ENCODE measurements at regions not wholly inside any gene's neighbourhood (a gene's known extent, or its start where the extent isn't known, plus 50 kb on each side); places are given as distances from the start of the nearest gene placed in this dataset.

DNA sequence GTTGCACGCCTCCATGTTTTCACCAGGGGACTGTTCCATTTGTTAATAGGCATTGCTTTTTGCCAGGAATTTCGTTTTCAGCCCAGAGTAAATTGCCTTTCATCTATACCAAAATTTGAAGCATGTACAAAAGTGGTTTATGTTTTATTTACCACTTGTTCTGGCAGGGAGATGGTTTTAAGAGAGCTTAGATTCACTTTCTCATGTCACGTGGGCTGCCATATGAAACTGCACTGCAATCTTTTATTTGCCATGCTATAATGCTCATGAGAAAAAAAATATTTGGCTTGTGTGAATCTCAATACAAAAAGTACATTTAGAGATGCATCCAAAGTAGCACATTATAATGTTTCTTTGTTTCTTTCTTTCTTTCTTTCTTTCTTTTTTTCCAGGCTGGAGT, 284.1 kb upstream of the GRIA1 start:
- no peak for TF ChIP-seq TRIM28 (IDR thresholded peaks at IDR 0.05; ENCODE audit: borderline replicate concordance, low read length)
- TF ChIP-seq ZNF169 (tag by site-specific recombination; IDR thresholded peaks at IDR 0.05): no peak
- TF ChIP-seq ZNF19 (tag by site-specific recombination; IDR thresholded peaks at IDR 0.05; ENCODE audit: low read depth): no peak
- TF ChIP-seq ZNF16 (tag by site-specific recombination; IDR thresholded peaks at IDR 0.05; ENCODE audit: low read depth): no peak
- TF ChIP-seq ZBTB8A (tag by site-specific recombination; IDR thresholded peaks at IDR 0.05): no peak
- TF ChIP-seq, protein P1, sequence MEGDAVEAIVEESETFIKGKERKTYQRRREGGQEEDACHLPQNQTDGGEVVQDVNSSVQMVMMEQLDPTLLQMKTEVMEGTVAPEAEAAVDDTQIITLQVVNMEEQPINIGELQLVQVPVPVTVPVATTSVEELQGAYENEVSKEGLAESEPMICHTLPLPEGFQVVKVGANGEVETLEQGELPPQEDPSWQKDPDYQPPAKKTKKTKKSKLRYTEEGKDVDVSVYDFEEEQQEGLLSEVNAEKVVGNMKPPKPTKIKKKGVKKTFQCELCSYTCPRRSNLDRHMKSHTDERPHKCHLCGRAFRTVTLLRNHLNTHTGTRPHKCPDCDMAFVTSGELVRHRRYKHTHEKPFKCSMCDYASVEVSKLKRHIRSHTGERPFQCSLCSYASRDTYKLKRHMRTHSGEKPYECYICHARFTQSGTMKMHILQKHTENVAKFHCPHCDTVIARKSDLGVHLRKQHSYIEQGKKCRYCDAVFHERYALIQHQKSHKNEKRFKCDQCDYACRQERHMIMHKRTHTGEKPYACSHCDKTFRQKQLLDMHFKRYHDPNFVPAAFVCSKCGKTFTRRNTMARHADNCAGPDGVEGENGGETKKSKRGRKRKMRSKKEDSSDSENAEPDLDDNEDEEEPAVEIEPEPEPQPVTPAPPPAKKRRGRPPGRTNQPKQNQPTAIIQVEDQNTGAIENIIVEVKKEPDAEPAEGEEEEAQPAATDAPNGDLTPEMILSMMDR (tag by site-specific recombination; IDR thresholded peaks at IDR 0.05): no peak
- TF ChIP-seq, protein P2, sequence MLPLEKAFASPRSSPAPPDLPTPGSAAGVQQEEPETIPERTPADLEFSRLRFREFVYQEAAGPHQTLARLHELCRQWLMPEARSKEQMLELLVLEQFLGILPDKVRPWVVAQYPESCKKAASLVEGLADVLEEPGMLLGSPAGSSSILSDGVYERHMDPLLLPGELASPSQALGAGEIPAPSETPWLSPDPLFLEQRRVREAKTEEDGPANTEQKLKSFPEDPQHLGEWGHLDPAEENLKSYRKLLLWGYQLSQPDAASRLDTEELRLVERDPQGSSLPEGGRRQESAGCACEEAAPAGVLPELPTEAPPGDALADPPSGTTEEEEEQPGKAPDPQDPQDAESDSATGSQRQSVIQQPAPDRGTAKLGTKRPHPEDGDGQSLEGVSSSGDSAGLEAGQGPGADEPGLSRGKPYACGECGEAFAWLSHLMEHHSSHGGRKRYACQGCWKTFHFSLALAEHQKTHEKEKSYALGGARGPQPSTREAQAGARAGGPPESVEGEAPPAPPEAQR (tag by site-specific recombination; IDR thresholded peaks at IDR 0.05): no peak
- TF ChIP-seq, protein P3, sequence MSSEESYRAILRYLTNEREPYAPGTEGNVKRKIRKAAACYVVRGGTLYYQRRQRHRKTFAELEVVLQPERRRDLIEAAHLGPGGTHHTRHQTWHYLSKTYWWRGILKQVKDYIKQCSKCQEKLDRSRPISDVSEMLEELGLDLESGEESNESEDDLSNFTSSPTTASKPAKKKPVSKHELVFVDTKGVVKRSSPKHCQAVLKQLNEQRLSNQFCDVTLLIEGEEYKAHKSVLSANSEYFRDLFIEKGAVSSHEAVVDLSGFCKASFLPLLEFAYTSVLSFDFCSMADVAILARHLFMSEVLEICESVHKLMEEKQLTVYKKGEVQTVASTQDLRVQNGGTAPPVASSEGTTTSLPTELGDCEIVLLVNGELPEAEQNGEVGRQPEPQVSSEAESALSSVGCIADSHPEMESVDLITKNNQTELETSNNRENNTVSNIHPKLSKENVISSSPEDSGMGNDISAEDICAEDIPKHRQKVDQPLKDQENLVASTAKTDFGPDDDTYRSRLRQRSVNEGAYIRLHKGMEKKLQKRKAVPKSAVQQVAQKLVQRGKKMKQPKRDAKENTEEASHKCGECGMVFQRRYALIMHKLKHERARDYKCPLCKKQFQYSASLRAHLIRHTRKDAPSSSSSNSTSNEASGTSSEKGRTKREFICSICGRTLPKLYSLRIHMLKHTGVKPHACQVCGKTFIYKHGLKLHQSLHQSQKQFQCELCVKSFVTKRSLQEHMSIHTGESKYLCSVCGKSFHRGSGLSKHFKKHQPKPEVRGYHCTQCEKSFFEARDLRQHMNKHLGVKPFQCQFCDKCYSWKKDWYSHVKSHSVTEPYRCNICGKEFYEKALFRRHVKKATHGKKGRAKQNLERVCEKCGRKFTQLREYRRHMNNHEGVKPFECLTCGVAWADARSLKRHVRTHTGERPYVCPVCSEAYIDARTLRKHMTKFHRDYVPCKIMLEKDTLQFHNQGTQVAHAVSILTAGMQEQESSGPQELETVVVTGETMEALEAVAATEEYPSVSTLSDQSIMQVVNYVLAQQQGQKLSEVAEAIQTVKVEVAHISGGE (tag by site-specific recombination; conservative IDR thresholded peaks at IDR 0.05; ENCODE audit: low read depth): no peak
- TF ChIP-seq, protein P4, sequence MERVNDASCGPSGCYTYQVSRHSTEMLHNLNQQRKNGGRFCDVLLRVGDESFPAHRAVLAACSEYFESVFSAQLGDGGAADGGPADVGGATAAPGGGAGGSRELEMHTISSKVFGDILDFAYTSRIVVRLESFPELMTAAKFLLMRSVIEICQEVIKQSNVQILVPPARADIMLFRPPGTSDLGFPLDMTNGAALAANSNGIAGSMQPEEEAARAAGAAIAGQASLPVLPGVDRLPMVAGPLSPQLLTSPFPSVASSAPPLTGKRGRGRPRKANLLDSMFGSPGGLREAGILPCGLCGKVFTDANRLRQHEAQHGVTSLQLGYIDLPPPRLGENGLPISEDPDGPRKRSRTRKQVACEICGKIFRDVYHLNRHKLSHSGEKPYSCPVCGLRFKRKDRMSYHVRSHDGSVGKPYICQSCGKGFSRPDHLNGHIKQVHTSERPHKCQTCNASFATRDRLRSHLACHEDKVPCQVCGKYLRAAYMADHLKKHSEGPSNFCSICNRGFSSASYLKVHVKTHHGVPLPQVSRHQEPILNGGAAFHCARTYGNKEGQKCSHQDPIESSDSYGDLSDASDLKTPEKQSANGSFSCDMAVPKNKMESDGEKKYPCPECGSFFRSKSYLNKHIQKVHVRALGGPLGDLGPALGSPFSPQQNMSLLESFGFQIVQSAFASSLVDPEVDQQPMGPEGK (tag by site-specific recombination; IDR thresholded peaks at IDR 0.05): no peak
- TF ChIP-seq, protein P5, sequence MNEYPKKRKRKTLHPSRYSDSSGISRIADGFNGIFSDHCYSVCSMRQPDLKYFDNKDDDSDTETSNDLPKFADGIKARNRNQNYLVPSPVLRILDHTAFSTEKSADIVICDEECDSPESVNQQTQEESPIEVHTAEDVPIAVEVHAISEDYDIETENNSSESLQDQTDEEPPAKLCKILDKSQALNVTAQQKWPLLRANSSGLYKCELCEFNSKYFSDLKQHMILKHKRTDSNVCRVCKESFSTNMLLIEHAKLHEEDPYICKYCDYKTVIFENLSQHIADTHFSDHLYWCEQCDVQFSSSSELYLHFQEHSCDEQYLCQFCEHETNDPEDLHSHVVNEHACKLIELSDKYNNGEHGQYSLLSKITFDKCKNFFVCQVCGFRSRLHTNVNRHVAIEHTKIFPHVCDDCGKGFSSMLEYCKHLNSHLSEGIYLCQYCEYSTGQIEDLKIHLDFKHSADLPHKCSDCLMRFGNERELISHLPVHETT (tag by site-specific recombination; IDR thresholded peaks at IDR 0.05): no peak
- TF ChIP-seq ZNF366 (tag by site-specific recombination; conservative IDR thresholded peaks at IDR 0.05): no peak
- no peak for TF ChIP-seq ZNF24 (tag by site-specific recombination; IDR thresholded peaks at IDR 0.05)
- TF ChIP-seq, protein P6, sequence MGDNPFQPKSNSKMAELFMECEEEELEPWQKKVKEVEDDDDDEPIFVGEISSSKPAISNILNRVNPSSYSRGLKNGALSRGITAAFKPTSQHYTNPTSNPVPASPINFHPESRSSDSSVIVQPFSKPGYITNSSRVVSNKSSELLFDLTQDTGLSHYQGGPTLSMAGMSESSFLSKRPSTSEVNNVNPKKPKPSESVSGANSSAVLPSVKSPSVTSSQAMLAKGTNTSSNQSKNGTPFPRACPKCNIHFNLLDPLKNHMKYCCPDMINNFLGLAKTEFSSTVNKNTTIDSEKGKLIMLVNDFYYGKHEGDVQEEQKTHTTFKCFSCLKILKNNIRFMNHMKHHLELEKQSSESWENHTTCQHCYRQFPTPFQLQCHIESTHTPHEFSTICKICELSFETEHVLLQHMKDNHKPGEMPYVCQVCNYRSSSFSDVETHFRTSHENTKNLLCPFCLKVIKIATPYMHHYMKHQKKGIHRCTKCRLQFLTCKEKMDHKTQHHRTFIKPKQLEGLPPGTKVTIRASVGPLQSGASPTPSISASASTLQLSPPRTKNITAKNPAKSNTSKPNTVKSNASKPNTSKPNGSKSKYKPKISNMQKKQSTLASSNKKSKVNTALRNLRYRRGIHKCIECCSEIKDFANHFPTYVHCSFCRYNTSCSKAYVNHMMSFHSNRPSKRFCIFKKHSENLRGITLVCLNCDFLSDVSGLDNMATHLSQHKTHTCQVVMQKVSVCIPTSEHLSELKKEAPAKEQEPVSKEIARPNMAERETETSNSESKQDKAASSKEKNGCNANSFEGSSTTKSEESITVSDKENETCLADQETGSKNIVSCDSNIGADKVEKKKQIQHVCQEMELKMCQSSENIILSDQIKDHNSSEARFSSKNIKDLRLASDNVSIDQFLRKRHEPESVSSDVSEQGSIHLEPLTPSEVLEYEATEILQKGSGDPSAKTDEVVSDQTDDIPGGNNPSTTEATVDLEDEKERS (tag by site-specific recombination; IDR thresholded peaks at IDR 0.05): no peak
- TF ChIP-seq ZNF155 (tag by site-specific recombination; IDR thresholded peaks at IDR 0.05): no peak
